ENCODE measurements at regions not wholly inside any gene's neighbourhood (a gene's known extent, or its start where the extent isn't known, plus 50 kb on each side); places are given as distances from the start of the nearest gene placed in this dataset.

DNA sequence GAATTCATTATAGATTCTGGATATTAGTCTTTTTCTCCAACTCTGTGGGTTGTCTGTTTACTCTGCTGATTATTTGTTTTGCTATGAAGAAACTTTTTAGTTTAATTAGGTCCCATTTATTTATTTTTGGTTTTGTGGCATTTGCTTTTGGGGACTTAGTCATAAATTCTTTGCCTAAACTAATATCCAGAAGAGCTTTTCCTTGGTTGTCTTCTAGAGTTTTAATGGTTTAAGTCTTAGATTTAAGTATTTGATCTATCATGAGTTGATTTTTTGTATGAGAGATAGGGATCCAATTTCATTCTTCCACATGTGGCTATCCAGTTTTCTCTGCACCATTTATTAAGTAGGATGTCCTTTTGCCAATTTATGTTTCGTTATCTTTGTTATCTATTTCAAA is 683.4 kb upstream of the FBXO33 start:
- no peak for TF ChIP-seq TAF1 (conservative IDR thresholded peaks at IDR 0.05)
- no peak for TF ChIP-seq NR2F2 (IDR thresholded peaks at IDR 0.05)
- DNase-seq (ENCODE audit: low spot score) = no peak

DNA sequence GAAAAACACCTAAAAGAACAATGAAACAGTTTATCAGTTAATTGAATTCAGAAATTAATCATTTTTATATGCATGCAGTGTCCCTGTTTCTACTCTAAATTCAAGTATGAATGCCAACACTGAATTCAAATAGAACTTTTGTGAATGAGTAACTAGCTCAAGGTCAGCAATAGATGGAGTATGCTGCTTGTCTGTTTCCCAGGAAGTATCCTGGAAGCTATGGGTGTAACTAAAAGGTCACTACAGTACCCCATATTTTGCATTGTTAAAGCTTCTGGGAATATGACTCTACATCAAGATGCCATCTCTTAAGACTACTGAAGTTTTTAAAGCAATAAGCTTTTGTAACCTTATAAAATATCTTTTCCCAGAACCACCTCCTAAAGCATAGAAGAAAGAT is 681.4 kb upstream of the FBXO33 start:
- H3K27me3 ChIP-seq (ENCODE audit: control insufficient read depth in 4 of 4, insufficient read depth in 4 of 4, low read length in 3 of 4) = no peaks in the 10 kb centered on the region
- TF ChIP-seq HNF4G (IDR thresholded peaks at IDR 0.05) (no peak), RAD21 (IDR thresholded peaks at IDR 0.05) (peak in 1 of 2 donors; percentile 7)
- no peak overlapping the region for H3K4me3 ChIP-seq (ENCODE audit: low read depth in 1 of 3, low read length in 3 of 3)
- H3K9ac ChIP-seq (ENCODE audit: low read depth in 1 of 2, low read length in 2 of 2) = no peak overlapping the region
- H3K9me3 ChIP-seq (ENCODE audit: control insufficient read depth in 4 of 4, low read length in 3 of 4) = no peaks in the 10 kb centered on the region
- DNase-seq (ENCODE audit: low spot score) = no peak
- peaks cover 0 to 7% (median 0%) of the 10 kb centered on the region in 4 donors for H3K4me1 ChIP-seq (ENCODE audit: control insufficient read depth in 4 of 4, insufficient read depth in 4 of 4, low read length in 3 of 4)
- H3K27ac ChIP-seq (ENCODE audit: low read depth in 1 of 2, low read length in 2 of 2) = no peak overlapping the region
- no peaks in the 10 kb centered on the region for H3K36me3 ChIP-seq (ENCODE audit: control insufficient read depth in 4 of 4, insufficient read depth in 3 of 4, low read depth in 1 of 4, low read length in 3 of 4)

More for the DNA sequence above, 683.4 kb upstream of the FBXO33 start:
- H3K9me3 ChIP-seq (ENCODE audit: control insufficient read depth in 4 of 4, low read length in 3 of 4) = no peaks in the 10 kb centered on the region
- no peak overlapping the region for H3K9ac ChIP-seq (ENCODE audit: low read depth in 1 of 2, low read length in 2 of 2)
- no peak overlapping the region for H3K4me3 ChIP-seq (ENCODE audit: low read depth in 1 of 3, low read length in 3 of 3)
- 95% methylated on average over 1 of the region's 1 CpG for WGBS
- no peak overlapping the region for H3K27ac ChIP-seq (ENCODE audit: low read depth in 1 of 2, low read length in 2 of 2)
- no peaks in the 10 kb centered on the region for H3K27me3 ChIP-seq (ENCODE audit: control insufficient read depth in 4 of 4, insufficient read depth in 4 of 4, low read length in 3 of 4)
- H3K36me3 ChIP-seq (ENCODE audit: control insufficient read depth in 4 of 4, insufficient read depth in 3 of 4, low read depth in 1 of 4, low read length in 3 of 4) = no peaks in the 10 kb centered on the region
- H3K4me1 ChIP-seq (ENCODE audit: control insufficient read depth in 4 of 4, insufficient read depth in 4 of 4, low read length in 3 of 4) = peaks cover 0 to 7% (median 0%) of the 10 kb centered on the region in 4 donors

DNA sequence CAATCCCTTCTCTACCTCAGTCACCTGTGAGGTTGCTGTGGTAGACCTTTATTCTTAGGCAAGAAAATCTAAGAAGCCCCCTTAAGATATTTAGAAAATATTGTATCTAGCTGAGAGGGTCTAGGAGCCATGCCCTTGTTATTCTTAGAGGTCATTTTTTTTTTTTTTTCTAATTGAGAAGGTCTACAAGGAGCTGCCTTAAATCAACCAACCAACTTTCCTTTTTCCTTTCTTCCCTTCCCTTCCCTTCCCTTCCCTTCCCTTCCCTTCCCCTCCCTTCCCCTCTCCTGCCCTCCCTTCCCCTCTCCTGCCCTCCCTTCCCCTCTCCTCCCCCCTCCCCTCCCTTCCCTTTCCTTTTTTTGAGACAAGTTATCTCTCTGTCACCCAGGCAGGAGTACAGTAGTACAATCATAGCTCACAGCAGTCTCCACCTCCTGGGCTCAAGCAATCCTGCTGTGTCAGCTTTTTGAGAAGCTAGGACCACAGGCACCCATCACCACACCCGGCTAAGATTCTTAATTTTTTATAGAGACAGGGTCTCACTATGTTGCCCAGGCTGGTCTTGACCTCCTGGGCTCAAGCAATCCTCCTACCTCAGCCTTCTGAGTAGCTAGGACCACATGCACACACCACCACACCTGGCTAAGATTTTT is 668.4 kb upstream of the FBXO33 start:
- Histone ChIP-seq H3K9ac (ENCODE audit: low read depth in 1 of 2, low read length in 2 of 2) (no peak overlapping the region), H3K27me3 (ENCODE audit: control insufficient read depth in 4 of 4, insufficient read depth in 4 of 4, low read length in 3 of 4) (no peaks in the 10 kb centered on the region), H3K4me3 (ENCODE audit: low read depth in 1 of 3, low read length in 3 of 3) (no peak overlapping the region), H3K9me3 (ENCODE audit: control insufficient read depth in 4 of 4, low read length in 3 of 4) (peaks cover 0 to 1% (median 0%) of the 10 kb centered on the region in 4 donors), H3K36me3 (ENCODE audit: control insufficient read depth in 4 of 4, insufficient read depth in 3 of 4, low read depth in 1 of 4, low read length in 3 of 4) (no peaks in the 10 kb centered on the region), H3K27ac (ENCODE audit: low read depth in 1 of 2, low read length in 2 of 2) (no peak overlapping the region), H3K4me1 (ENCODE audit: control insufficient read depth in 4 of 4, insufficient read depth in 4 of 4, low read length in 3 of 4) (no peaks in the 10 kb centered on the region)
- 68% methylated on average over 1 of the region's 1 CpG for WGBS
- TF ChIP-seq RXRA (IDR thresholded peaks at IDR 0.05) (no peak), RAD21 (IDR thresholded peaks at IDR 0.05) (no peak), TAF1 (conservative IDR thresholded peaks at IDR 0.05) (no peak)
- TF ChIP-seq, protein P1, sequence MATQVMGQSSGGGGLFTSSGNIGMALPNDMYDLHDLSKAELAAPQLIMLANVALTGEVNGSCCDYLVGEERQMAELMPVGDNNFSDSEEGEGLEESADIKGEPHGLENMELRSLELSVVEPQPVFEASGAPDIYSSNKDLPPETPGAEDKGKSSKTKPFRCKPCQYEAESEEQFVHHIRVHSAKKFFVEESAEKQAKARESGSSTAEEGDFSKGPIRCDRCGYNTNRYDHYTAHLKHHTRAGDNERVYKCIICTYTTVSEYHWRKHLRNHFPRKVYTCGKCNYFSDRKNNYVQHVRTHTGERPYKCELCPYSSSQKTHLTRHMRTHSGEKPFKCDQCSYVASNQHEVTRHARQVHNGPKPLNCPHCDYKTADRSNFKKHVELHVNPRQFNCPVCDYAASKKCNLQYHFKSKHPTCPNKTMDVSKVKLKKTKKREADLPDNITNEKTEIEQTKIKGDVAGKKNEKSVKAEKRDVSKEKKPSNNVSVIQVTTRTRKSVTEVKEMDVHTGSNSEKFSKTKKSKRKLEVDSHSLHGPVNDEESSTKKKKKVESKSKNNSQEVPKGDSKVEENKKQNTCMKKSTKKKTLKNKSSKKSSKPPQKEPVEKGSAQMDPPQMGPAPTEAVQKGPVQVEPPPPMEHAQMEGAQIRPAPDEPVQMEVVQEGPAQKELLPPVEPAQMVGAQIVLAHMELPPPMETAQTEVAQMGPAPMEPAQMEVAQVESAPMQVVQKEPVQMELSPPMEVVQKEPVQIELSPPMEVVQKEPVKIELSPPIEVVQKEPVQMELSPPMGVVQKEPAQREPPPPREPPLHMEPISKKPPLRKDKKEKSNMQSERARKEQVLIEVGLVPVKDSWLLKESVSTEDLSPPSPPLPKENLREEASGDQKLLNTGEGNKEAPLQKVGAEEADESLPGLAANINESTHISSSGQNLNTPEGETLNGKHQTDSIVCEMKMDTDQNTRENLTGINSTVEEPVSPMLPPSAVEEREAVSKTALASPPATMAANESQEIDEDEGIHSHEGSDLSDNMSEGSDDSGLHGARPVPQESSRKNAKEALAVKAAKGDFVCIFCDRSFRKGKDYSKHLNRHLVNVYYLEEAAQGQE (IDR thresholded peaks at IDR 0.05) = no peak
- no peak for DNase-seq (ENCODE audit: low spot score)

DNA sequence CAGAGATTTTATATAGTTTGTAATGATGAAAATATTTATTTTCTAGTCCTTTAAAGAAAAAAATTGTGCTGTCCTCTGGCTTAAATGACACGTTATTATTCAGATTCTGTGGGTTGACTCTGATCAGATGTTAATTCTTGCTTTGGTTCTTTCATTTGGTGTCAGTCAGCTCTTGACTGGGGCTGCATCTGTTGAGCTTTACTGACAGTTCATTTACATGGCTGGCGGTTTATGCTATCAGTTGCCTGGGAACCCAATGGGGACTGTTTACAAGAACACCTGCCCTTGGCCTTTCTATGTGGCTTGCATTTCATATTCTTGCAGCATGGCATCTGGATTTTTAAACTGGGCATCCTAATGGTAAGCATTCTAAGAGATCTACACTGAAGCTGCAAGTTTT is 667.1 kb upstream of the FBXO33 start:
- Histone ChIP-seq H3K4me3 (ENCODE audit: low read depth in 1 of 3, low read length in 3 of 3) (no peak overlapping the region), H3K36me3 (ENCODE audit: control insufficient read depth in 4 of 4, insufficient read depth in 3 of 4, low read depth in 1 of 4, low read length in 3 of 4) (no peaks in the 10 kb centered on the region), H3K9me3 (ENCODE audit: control insufficient read depth in 4 of 4, low read length in 3 of 4) (peaks cover 0 to 1% (median 0%) of the 10 kb centered on the region in 4 donors), H3K27me3 (ENCODE audit: control insufficient read depth in 4 of 4, insufficient read depth in 4 of 4, low read length in 3 of 4) (no peaks in the 10 kb centered on the region), H3K4me1 (ENCODE audit: control insufficient read depth in 4 of 4, insufficient read depth in 4 of 4, low read length in 3 of 4) (no peaks in the 10 kb centered on the region), H3K27ac (ENCODE audit: low read depth in 1 of 2, low read length in 2 of 2) (no peak overlapping the region), H3K9ac (ENCODE audit: low read depth in 1 of 2, low read length in 2 of 2) (no peak overlapping the region)
- 57% methylated on average over 2 of the region's 2 CpGs for WGBS
- DNase-seq (ENCODE audit: low spot score) = no peak
- TF ChIP-seq, protein P2, sequence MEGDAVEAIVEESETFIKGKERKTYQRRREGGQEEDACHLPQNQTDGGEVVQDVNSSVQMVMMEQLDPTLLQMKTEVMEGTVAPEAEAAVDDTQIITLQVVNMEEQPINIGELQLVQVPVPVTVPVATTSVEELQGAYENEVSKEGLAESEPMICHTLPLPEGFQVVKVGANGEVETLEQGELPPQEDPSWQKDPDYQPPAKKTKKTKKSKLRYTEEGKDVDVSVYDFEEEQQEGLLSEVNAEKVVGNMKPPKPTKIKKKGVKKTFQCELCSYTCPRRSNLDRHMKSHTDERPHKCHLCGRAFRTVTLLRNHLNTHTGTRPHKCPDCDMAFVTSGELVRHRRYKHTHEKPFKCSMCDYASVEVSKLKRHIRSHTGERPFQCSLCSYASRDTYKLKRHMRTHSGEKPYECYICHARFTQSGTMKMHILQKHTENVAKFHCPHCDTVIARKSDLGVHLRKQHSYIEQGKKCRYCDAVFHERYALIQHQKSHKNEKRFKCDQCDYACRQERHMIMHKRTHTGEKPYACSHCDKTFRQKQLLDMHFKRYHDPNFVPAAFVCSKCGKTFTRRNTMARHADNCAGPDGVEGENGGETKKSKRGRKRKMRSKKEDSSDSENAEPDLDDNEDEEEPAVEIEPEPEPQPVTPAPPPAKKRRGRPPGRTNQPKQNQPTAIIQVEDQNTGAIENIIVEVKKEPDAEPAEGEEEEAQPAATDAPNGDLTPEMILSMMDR (IDR thresholded peaks at IDR 0.05; ENCODE audit: low read depth, low read length, missing input control) = no peak
- TF ChIP-seq RXRA (IDR thresholded peaks at IDR 0.05) (no peak), FOXA2 (IDR thresholded peaks at IDR 0.05) (no peak), RAD21 (IDR thresholded peaks at IDR 0.05) (no peak), FOXA1 (IDR thresholded peaks at IDR 0.05) (no peak), JUND (IDR thresholded peaks at IDR 0.05) (no peak), HNF4A (conservative IDR thresholded peaks at IDR 0.05) (no peak), NR2F2 (IDR thresholded peaks at IDR 0.05) (no peak), TAF1 (conservative IDR thresholded peaks at IDR 0.05) (no peak)
- TF ChIP-seq, protein P3, sequence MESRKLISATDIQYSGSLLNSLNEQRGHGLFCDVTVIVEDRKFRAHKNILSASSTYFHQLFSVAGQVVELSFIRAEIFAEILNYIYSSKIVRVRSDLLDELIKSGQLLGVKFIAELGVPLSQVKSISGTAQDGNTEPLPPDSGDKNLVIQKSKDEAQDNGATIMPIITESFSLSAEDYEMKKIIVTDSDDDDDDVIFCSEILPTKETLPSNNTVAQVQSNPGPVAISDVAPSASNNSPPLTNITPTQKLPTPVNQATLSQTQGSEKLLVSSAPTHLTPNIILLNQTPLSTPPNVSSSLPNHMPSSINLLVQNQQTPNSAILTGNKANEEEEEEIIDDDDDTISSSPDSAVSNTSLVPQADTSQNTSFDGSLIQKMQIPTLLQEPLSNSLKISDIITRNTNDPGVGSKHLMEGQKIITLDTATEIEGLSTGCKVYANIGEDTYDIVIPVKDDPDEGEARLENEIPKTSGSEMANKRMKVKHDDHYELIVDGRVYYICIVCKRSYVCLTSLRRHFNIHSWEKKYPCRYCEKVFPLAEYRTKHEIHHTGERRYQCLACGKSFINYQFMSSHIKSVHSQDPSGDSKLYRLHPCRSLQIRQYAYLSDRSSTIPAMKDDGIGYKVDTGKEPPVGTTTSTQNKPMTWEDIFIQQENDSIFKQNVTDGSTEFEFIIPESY (IDR thresholded peaks at IDR 0.05) = no peak
- TF ChIP-seq, protein P4, sequence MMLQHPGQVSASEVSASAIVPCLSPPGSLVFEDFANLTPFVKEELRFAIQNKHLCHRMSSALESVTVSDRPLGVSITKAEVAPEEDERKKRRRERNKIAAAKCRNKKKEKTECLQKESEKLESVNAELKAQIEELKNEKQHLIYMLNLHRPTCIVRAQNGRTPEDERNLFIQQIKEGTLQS (IDR thresholded peaks at IDR 0.05) = no peak
